Hypothalamus (tissue), 51 donors: ENCODE measurements at regions not wholly inside any gene's neighbourhood (a gene's known extent, or its start where the extent isn't known, plus 50 kb on each side); places are given as distances from the start of the nearest gene placed in this dataset.

ENCODE experiments used
- DNase-seq, 51 donors: peaks; one replicate each; lab custom pipeline; 2025; lab: John Stamatoyannopoulos, UW

GRCh38 chr16:86919578-86920305 is 341.4 kb downstream of the FOXL1 start:
- no peak for DNase-seq

- no peak for DNase-seq
These were observed 342.9 kb downstream of the FOXL1 start for GRCh38 chr16:86921289-86921688.

GRCh38 chr16:86922311-86922710 is 344.0 kb downstream of the FOXL1 start:
- no peak for DNase-seq

GRCh38 chr16:86923656-86924055 is 345.3 kb downstream of the FOXL1 start:
- DNase-seq, result no peak

GRCh38 chr16:86924537-86924936 is 346.2 kb downstream of the FOXL1 start:
- DNase-seq, result no peak

- DNase-seq, result no peak
These were observed 346.9 kb downstream of the FOXL1 start for GRCh38 chr16:86925067-86925791.

- DNase-seq, result no peak
These were observed 348.1 kb downstream of the FOXL1 start for GRCh38 chr16:86926181-86927094.

- no peak for DNase-seq
These were observed 349.4 kb downstream of the FOXL1 start for GRCh38 chr16:86927699-86928098.

- no peak for DNase-seq
These were observed 350.2 kb downstream of the FOXL1 start for GRCh38 chr16:86928523-86929011.

- no peak for DNase-seq
These were observed 350.9 kb downstream of the FOXL1 start for GRCh38 chr16:86929057-86929871.

- DNase-seq, result no peak
These were observed 351.7 kb downstream of the FOXL1 start for GRCh38 chr16:86930001-86930400.

- DNase-seq, result no peak
These were observed 352.5 kb downstream of the FOXL1 start for GRCh38 chr16:86930663-86931373.

- no peak for DNase-seq
These were observed 353.1 kb downstream of the FOXL1 start for GRCh38 chr16:86931410-86931941.

- no peak for DNase-seq
These were observed 354.0 kb downstream of the FOXL1 start for GRCh38 chr16:86932130-86932982.

GRCh38 chr16:86934581-86935375 is 356.4 kb downstream of the FOXL1 start:
- no peak for DNase-seq

- DNase-seq, result no peak
These were observed 361.3 kb downstream of the FOXL1 start for GRCh38 chr16:86939609-86940008.

GRCh38 chr16:86941731-86942130 is 363.4 kb downstream of the FOXL1 start:
- DNase-seq, result no peak
